SK-N-SH treated with all-trans-retinoic acid at 6 μM for 48 hours (cell line): ENCODE measurements at regions not wholly inside any gene's neighbourhood (a gene's known extent, or its start where the extent isn't known, plus 50 kb on each side); places are given as distances from the start of the nearest gene placed in this dataset.

ENCODE experiments used
- ARNTL ChIP-seq: fragments of 450-650 bp; formaldehyde crosslinking; IDR thresholded peaks from 2 replicates; pipeline ENCODE4 v1.5.0; 2020; ENCODE audit warnings: low read depth, mild to moderate bottlenecking, moderate library complexity, borderline replicate concordance
- PATZ1 ChIP-seq: fragments of 250-450 bp; sonication (Bioruptor Pico); IDR thresholded peaks from 2 replicates; pipeline ENCODE4 v1.8.0; 2020; ENCODE audit warnings: mild to moderate bottlenecking, moderate library complexity, borderline replicate concordance
- TOX ChIP-seq: fragments of 250-450 bp; sonication (Bioruptor Pico); IDR thresholded peaks from 2 replicates; pipeline ENCODE4 v1.8.0; 2021; ENCODE audit warnings: mild to moderate bottlenecking, moderate library complexity, borderline replicate concordance
- TSHZ2 ChIP-seq: fragments of 250-450 bp; sonication (Bioruptor Pico); IDR thresholded peaks from 2 replicates; pipeline ENCODE4 v1.5.0; 2020; ENCODE audit warnings: mild to moderate bottlenecking, moderate library complexity
- ZFP3 ChIP-seq: fragments of 250-450 bp; sonication (Bioruptor Pico); IDR thresholded peaks from 2 replicates; pipeline ENCODE4 v1.5.0; 2020; ENCODE audit warnings: mild to moderate bottlenecking, moderate library complexity
- ZFP30 ChIP-seq: fragments of 450-650 bp; formaldehyde crosslinking; IDR thresholded peaks from 2 replicates; pipeline ENCODE4 v1.5.0; 2022; ENCODE audit warnings: mild to moderate bottlenecking, moderate library complexity
- ZNF565 ChIP-seq: fragments of 450-650 bp; formaldehyde crosslinking; conservative IDR thresholded peaks from 2 replicates; pipeline ENCODE4 v1.5.0; 2020; ENCODE audit warnings: low read depth, mild to moderate bottlenecking, moderate library complexity

GRCh38 chr4:123913598-123913997 lies 517.0 kb downstream of the SPRY1 start:
- TF ChIP-seq PATZ1 (CRISPR knock-in tag): no peak
- TF ChIP-seq ZNF565 (CRISPR knock-in tag): no peak
- no peak for TF ChIP-seq TSHZ2 (CRISPR knock-in tag)
- TF ChIP-seq ARNTL (CRISPR knock-in tag): no peak
- TF ChIP-seq ZFP30 (CRISPR knock-in tag): no peak
- no peak for TF ChIP-seq ZFP3
- TF ChIP-seq TOX (CRISPR knock-in tag): no peak
